ENCODE measurements at regions not wholly inside any gene's neighbourhood (a gene's known extent, or its start where the extent isn't known, plus 50 kb on each side); places are given as distances from the start of the nearest gene placed in this dataset.

- Histone ChIP-seq H3K4me3 (ENCODE audit: low read depth, low read length, poor library complexity, severe bottlenecking) (no peak overlapping the region), H3K9ac (ENCODE audit: low read length) (no peak overlapping the region), H3K4me2 (ENCODE audit: low read length) (no peak overlapping the region), H4K20me1 (ENCODE audit: insufficient read depth, low read length) (no peaks in the 10 kb centered on the region), H3K9me3 (ENCODE audit: low read length) (no peaks in the 10 kb centered on the region), H3K36me3 (ENCODE audit: insufficient read depth, low read length) (no peaks in the 10 kb centered on the region), H3K27me3 (ENCODE audit: insufficient read depth, low read length) (no peaks in the 10 kb centered on the region), H3F3A (ENCODE audit: insufficient read depth, low read length) (no peaks in the 10 kb centered on the region), H3K79me2 (ENCODE audit: insufficient read depth, low read length) (no peaks in the 10 kb centered on the region), H3K27ac (ENCODE audit: low read depth, low read length, poor library complexity, severe bottlenecking) (no peak overlapping the region), H3K4me1 (ENCODE audit: insufficient read depth, low read length, severe bottlenecking) (no peaks in the 10 kb centered on the region), H2AFZ (ENCODE audit: low read length) (no peak overlapping the region), H3K9me2 (ENCODE audit: low read depth, low read length) (no peaks in the 10 kb centered on the region)
- no peak for TF ChIP-seq EZH2 (IDR thresholded peaks at IDR 0.05; ENCODE audit: borderline replicate concordance, low read length)
- TF ChIP-seq CTCF (IDR thresholded peaks at IDR 0.05; ENCODE audit: low read length) = no peak
These were observed 137.5 kb downstream of the NUAK1 start for GRCh38 chr12:106001105-106001836.

GRCh38 chr12:106001837-106002218, 136.9 kb downstream of the NUAK1 start:
- H4K20me1 ChIP-seq (ENCODE audit: insufficient read depth, low read length) = no peaks in the 10 kb centered on the region

GRCh38 chr12:106003297-106003696, 135.5 kb downstream of the NUAK1 start:
- no peak overlapping the region for H3K4me2 ChIP-seq (ENCODE audit: low read length)
- no peaks in the 10 kb centered on the region for H4K20me1 ChIP-seq (ENCODE audit: insufficient read depth, low read length)
- no peaks in the 10 kb centered on the region for H3K9me2 ChIP-seq (ENCODE audit: low read depth, low read length)
- H3K79me2 ChIP-seq (ENCODE audit: insufficient read depth, low read length) = no peaks in the 10 kb centered on the region
- TF ChIP-seq CTCF (IDR thresholded peaks at IDR 0.05; ENCODE audit: low read length) (no peak), EZH2 (IDR thresholded peaks at IDR 0.05; ENCODE audit: borderline replicate concordance, low read length) (no peak)
- no peaks in the 10 kb centered on the region for H3K27me3 ChIP-seq (ENCODE audit: insufficient read depth, low read length)
- no peak overlapping the region for H2AFZ ChIP-seq (ENCODE audit: low read length)
- no peaks in the 10 kb centered on the region for H3K36me3 ChIP-seq (ENCODE audit: insufficient read depth, low read length)
- H3K4me3 ChIP-seq (ENCODE audit: low read depth, low read length, poor library complexity, severe bottlenecking) = no peak overlapping the region
- no peak overlapping the region for H3K9ac ChIP-seq (ENCODE audit: low read length)
- H3K9me3 ChIP-seq (ENCODE audit: low read length) = no peaks in the 10 kb centered on the region
- H3K27ac ChIP-seq (ENCODE audit: low read depth, low read length, poor library complexity, severe bottlenecking) = no peak overlapping the region
- H3K4me1 ChIP-seq (ENCODE audit: insufficient read depth, low read length, severe bottlenecking) = no peaks in the 10 kb centered on the region
- H3F3A ChIP-seq (ENCODE audit: insufficient read depth, low read length) = no peaks in the 10 kb centered on the region

More at GRCh38 chr12:106001837-106002218, 136.9 kb downstream of the NUAK1 start:
- H3K36me3 ChIP-seq (ENCODE audit: insufficient read depth, low read length) = no peaks in the 10 kb centered on the region
- no peak overlapping the region for H3K4me2 ChIP-seq (ENCODE audit: low read length)
- no peak overlapping the region for H3K4me3 ChIP-seq (ENCODE audit: low read depth, low read length, poor library complexity, severe bottlenecking)
- no peaks in the 10 kb centered on the region for H3K9me2 ChIP-seq (ENCODE audit: low read depth, low read length)
- no peaks in the 10 kb centered on the region for H3K27me3 ChIP-seq (ENCODE audit: insufficient read depth, low read length)
- no peak for TF ChIP-seq CTCF (IDR thresholded peaks at IDR 0.05; ENCODE audit: low read length)
- TF ChIP-seq EZH2 (IDR thresholded peaks at IDR 0.05; ENCODE audit: borderline replicate concordance, low read length) = no peak
- no peak overlapping the region for H2AFZ ChIP-seq (ENCODE audit: low read length)
- H3F3A ChIP-seq (ENCODE audit: insufficient read depth, low read length) = no peaks in the 10 kb centered on the region
- no peaks in the 10 kb centered on the region for H3K79me2 ChIP-seq (ENCODE audit: insufficient read depth, low read length)
- no peaks in the 10 kb centered on the region for H3K4me1 ChIP-seq (ENCODE audit: insufficient read depth, low read length, severe bottlenecking)
- H3K9ac ChIP-seq (ENCODE audit: low read length) = no peak overlapping the region
- H3K27ac ChIP-seq (ENCODE audit: low read depth, low read length, poor library complexity, severe bottlenecking) = no peak overlapping the region
- H3K9me3 ChIP-seq (ENCODE audit: low read length) = no peaks in the 10 kb centered on the region

Measured in OCI-LY1 (cell line).